Natural killer cell (primary cell): ENCODE measurements at regions not wholly inside any gene's neighbourhood (a gene's known extent, or its start where the extent isn't known, plus 50 kb on each side); places are given as distances from the start of the nearest gene placed in this dataset.
"Not testable (repeated sequence)": the region's sequence is repeated elsewhere in the genome, so short reads cannot be mapped to it uniquely, and the experiment has no call there.

Experiments used
- ATAC-seq, 3 donors: fragments of 150-1000 bp in 2 of 3; fragments of 200-7000 bp in 1 of 3; cut with Tn5 transposase; 1 replicate in 1 of 3; 2 replicates in 2 of 3; pipeline ENCODE4 v1.10.0; 2021; ENCODE audit warnings: mild to moderate bottlenecking in 2 of 3, moderate library complexity in 2 of 3
- DNase-seq, 2 donors: peaks; one replicate each; pipeline versions ENCODE4 v3.0.0 to v3.0.0-alpha.2; 2013 to 2021; ENCODE audit warnings: mixed read lengths in 1 of 2
- H3K27ac ChIP-seq: one replicate; pipeline ENCODE4 v1.5.1; 2013; ENCODE audit warnings: mild to moderate bottlenecking, low read length
- H3K27me3 ChIP-seq: one replicate; pipeline ENCODE4 v1.6.1; 2013; ENCODE audit warnings: low read length; ENCODE audit not compliant: control insufficient read depth, insufficient read depth
- H3K36me3 ChIP-seq: one replicate; pipeline ENCODE4 v1.6.1; 2013; ENCODE audit warnings: low read length; ENCODE audit not compliant: control insufficient read depth, insufficient read depth
- H3K4me1 ChIP-seq: one replicate; pipeline ENCODE4 v1.6.1; 2013; ENCODE audit warnings: low read length; ENCODE audit not compliant: control insufficient read depth, insufficient read depth
- H3K4me3 ChIP-seq: one replicate; pipeline ENCODE4 v1.5.1; 2013; ENCODE audit warnings: low read length
- H3K9me3 ChIP-seq: one replicate; pipeline ENCODE4 v1.6.1; 2013; ENCODE audit warnings: low read length; ENCODE audit not compliant: control insufficient read depth, insufficient read depth
- H3K27ac Mint-ChIP-seq, 2 donors: one replicate each; pipeline ENCODE4 v1.8.0; 2022; ENCODE audit warnings: mild to moderate bottlenecking in 2 of 2, mixed read lengths in 2 of 2, moderate library complexity in 1 of 2
- H3K27me3 Mint-ChIP-seq, 2 donors: one replicate each; pipeline ENCODE4 v1.8.0; 2022; ENCODE audit warnings: low read depth in 2 of 2, mixed read lengths in 2 of 2
- H3K36me3 Mint-ChIP-seq: one replicate; pipeline ENCODE4 v1.8.0; 2022; ENCODE audit warnings: mixed read lengths
- H3K4me1 Mint-ChIP-seq, 2 donors: one replicate each; pipeline ENCODE4 v1.8.0; 2022; ENCODE audit warnings: mixed read lengths in 2 of 2
- H3K4me3 Mint-ChIP-seq: one replicate; pipeline ENCODE4 v1.8.0; 2022; ENCODE audit warnings: mild to moderate bottlenecking, moderate library complexity, mixed read lengths
- H3K9me3 Mint-ChIP-seq, 2 donors: one replicate each; pipeline ENCODE4 v1.8.0; 2022; ENCODE audit warnings: mixed read lengths in 2 of 2
- WGBS: methylation state at CpG from one replicate; pipeline ENCODE4 v1.1.7; 2013; ENCODE audit warnings: missing lambda C conversion rate; ENCODE audit not compliant: insufficient coverage; 5-methylcytosine and 5-hydroxymethylcytosine counted together
- intact Hi-C: fragments of 100-400 bp; cut with micrococcal nuclease; formaldehyde crosslinking; loops from one replicate; pipeline ENCODE4 v1.14.2; 2022
- TF ChIP-seq, protein P1 (sequence below): fragments of 200-600 bp; IDR thresholded peaks from one replicate; pipeline ENCODE4 v1.8.0; 2022; ENCODE audit warnings: antibody characterized with exemption

DNA sequence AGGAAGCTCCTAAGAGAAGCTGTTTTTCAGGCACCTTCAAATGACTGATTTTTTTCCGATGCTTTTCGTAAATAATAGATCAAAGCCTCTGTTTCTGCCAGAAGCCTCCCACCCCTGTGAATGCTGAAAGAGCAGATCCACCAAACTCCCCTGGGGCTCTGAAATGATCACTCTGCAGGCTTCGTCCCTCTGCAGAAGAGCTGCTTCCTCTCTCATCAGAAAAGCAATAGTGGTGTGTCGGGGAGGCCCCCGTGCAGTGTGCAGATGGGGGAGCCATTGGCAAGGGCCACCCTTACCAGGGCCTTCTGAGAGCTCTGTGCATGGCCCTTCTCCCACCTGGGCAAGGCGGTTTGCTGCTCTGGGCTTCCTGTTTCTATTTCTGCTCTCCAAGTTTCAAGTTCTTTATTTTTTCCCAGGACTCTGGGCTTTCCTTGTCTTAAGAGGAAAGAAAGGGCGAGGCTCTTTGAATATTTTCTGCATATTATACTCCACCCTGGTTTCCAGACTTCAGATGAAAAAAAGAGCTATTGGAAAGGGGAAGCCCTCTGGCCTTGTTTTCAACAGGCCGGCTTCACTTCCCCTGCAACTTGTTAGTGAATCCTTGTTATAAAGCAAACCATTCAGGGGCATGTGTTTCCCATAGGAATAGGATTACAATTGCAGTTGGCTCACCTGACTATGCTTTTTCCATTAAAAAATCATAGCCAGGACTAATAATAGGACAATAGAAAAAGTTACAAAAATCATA, 155.2 kb downstream of the TTLL2 start:
- H3K27me3 Mint-ChIP-seq: peaks cover 10 to 31% of the 10 kb centered on the region in 2 donors
- no peak overlapping the region for H3K4me3 Mint-ChIP-seq
- Histone ChIP-seq H3K27me3 (no peaks in the 10 kb centered on the region), H3K27ac (no peak overlapping the region), H3K4me3 (no peak overlapping the region), H3K4me1 (no peaks in the 10 kb centered on the region), H3K9me3 (no peaks in the 10 kb centered on the region), H3K36me3 (no peaks in the 10 kb centered on the region)
- 19% methylated on average over 7 of the region's 8 CpGs for WGBS
- ATAC-seq: no peak
- H3K9me3 Mint-ChIP-seq: no peaks in the 10 kb centered on the region
- DNase-seq: no peak
- H3K36me3 Mint-ChIP-seq: no peaks in the 10 kb centered on the region
- H3K4me1 Mint-ChIP-seq: no peaks in the 10 kb centered on the region
- no peak overlapping the region for H3K27ac Mint-ChIP-seq
- TF ChIP-seq, protein P1, sequence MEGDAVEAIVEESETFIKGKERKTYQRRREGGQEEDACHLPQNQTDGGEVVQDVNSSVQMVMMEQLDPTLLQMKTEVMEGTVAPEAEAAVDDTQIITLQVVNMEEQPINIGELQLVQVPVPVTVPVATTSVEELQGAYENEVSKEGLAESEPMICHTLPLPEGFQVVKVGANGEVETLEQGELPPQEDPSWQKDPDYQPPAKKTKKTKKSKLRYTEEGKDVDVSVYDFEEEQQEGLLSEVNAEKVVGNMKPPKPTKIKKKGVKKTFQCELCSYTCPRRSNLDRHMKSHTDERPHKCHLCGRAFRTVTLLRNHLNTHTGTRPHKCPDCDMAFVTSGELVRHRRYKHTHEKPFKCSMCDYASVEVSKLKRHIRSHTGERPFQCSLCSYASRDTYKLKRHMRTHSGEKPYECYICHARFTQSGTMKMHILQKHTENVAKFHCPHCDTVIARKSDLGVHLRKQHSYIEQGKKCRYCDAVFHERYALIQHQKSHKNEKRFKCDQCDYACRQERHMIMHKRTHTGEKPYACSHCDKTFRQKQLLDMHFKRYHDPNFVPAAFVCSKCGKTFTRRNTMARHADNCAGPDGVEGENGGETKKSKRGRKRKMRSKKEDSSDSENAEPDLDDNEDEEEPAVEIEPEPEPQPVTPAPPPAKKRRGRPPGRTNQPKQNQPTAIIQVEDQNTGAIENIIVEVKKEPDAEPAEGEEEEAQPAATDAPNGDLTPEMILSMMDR: no peak
- intact Hi-C loops: no loop called here

- no peaks in the 10 kb centered on the region for H3K4me1 ChIP-seq
- WGBS: 90% methylated on average over 6 of the region's 6 CpGs
- intact Hi-C loops: no loop called here
- Mint-ChIP-seq H3K27ac (no peak overlapping the region), H3K4me1 (no peaks in the 10 kb centered on the region), H3K36me3 (no peaks in the 10 kb centered on the region), H3K9me3 (no peaks in the 10 kb centered on the region), H3K27me3 (peaks cover 10 to 31% of the 10 kb centered on the region in 2 donors), H3K4me3 (no peak overlapping the region)
- H3K4me3 ChIP-seq: no peak overlapping the region
- no peaks in the 10 kb centered on the region for H3K36me3 ChIP-seq
- TF ChIP-seq, protein P1: no peak
- ATAC-seq: no peak
- no peak for DNase-seq
- no peaks in the 10 kb centered on the region for H3K27me3 ChIP-seq
- H3K27ac ChIP-seq: no peak overlapping the region
- no peaks in the 10 kb centered on the region for H3K9me3 ChIP-seq
Observed at GRCh38 chr6:167481307-167481926, 156.5 kb downstream of the TTLL2 start.

DNA sequence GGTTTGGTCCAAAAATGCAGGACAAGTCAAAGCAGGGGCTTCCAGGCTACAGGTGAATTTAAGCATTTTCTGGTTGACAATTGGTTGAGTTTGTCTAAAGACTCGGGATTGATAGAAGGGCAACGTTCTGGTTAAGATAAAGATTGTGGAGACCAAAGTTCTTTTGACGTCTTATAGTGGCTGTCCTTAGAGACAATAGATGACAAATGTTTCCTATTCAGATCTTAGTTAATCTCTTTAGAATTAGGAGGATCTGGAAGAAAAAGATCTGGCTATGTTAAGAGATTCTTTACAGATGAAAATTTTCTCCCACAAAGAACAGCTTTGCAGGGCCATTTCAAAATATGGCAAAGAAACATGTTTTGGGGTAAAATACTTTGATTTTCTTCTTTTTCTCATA, 157.9 kb downstream of the TTLL2 start:
- H3K9me3 ChIP-seq, H3K4me3 Mint-ChIP-seq, H3K4me1 ChIP-seq, DNase-seq, H3K36me3 Mint-ChIP-seq, H3K4me3 ChIP-seq, H3K27ac ChIP-seq, H3K9me3 Mint-ChIP-seq, ATAC-seq, intact Hi-C loops, H3K27ac Mint-ChIP-seq, H3K27me3 ChIP-seq, H3K4me1 Mint-ChIP-seq, H3K36me3 ChIP-seq: not testable (repeated sequence)
- peaks cover 17 to 31% of the 10 kb centered on the region in 2 donors for H3K27me3 Mint-ChIP-seq
- WGBS: 92% methylated on average over 3 of the region's 3 CpGs

DNA sequence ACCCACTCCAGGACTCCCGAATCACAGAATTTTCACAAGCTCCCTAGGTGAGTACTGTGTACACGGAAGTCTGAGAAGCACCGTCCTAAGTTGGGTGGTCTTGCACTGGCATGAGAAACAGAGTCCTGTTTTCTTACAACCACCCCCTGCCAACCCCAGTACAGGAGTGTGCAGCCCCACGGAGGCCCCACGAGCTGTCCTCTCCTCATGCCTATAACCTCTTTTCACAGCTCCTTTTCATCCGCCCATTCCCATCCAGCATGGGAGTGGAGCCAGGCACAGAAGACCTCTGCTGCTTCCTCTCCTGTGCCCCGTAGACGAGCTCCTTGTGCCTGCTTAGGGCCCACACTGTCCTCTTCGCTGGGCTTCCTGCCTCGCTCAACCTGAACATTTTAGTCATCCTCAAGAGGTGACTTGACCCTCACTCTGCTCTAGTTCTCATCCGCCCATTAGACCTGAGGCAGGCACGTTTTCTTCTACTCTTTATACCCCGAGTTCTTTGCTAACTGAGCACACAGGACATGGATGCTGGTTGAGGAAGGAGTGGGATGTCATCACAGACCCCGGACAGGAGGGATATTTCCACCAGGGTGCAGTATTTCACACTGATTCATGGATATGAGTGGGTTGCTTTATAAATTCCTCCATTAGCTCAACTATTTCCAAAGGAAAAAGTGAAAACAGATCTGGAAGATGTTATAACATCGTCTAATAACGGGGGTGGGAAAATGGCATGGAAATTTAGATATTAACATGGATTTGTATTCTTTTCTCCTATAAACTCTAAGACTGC, 160.5 kb downstream of the TTLL2 start:
- DNase-seq: peak in 1 of 2 donors; percentile 23

More for the DNA sequence above, 160.5 kb downstream of the TTLL2 start:
- no peaks in the 10 kb centered on the region for H3K36me3 Mint-ChIP-seq
- Histone ChIP-seq H3K4me1 (no peaks in the 10 kb centered on the region), H3K36me3 (no peaks in the 10 kb centered on the region), H3K27ac (no peak overlapping the region), H3K9me3 (no peaks in the 10 kb centered on the region), H3K4me3 (no peak overlapping the region), H3K27me3 (no peaks in the 10 kb centered on the region)
- no peak for ATAC-seq
- no peaks in the 10 kb centered on the region for H3K9me3 Mint-ChIP-seq
- TF ChIP-seq, protein P1: no peak
- H3K27ac Mint-ChIP-seq: no peak overlapping the region
- peaks cover 7 to 24% of the 10 kb centered on the region in 2 donors for H3K27me3 Mint-ChIP-seq
- intact Hi-C loops: no loop called here
- no peak overlapping the region for H3K4me3 Mint-ChIP-seq
- no peaks in the 10 kb centered on the region for H3K4me1 Mint-ChIP-seq
- WGBS: 87% methylated on average over 13 of the region's 16 CpGs
